ENCODE measurements at regions not wholly inside any gene's neighbourhood (a gene's known extent, or its start where the extent isn't known, plus 50 kb on each side); places are given as distances from the start of the nearest gene placed in this dataset.

- no peak for TF ChIP-seq CTCF (IDR thresholded peaks at IDR 0.05)
- TF ChIP-seq POLR2A (IDR thresholded peaks at IDR 0.05) = no peak
These were observed 175.4 kb downstream of the SQOR start for GRCh38 chr15:45810201-45810600.

Data from lower leg skin (tissue), 3 donors.